ENCODE measurements at regions not wholly inside any gene's neighbourhood (a gene's known extent, or its start where the extent isn't known, plus 50 kb on each side); places are given as distances from the start of the nearest gene placed in this dataset.
"Not testable (repeated sequence)": the region's sequence is repeated elsewhere in the genome, so short reads cannot be mapped to it uniquely, and the experiment has no call there.

GRCh38 chr6:139967497-139967896, 593.0 kb upstream of the CITED2 start:
- H3K36me3 Mint-ChIP-seq: no peaks in the 10 kb centered on the region
- H3K4me1 Mint-ChIP-seq: no peaks in the 10 kb centered on the region
- H3K27me3 Mint-ChIP-seq: no peaks in the 10 kb centered on the region
- no peak overlapping the region for H3K4me3 Mint-ChIP-seq
- H3K27ac Mint-ChIP-seq: no peak overlapping the region
- no peak for DNase-seq
- CTCF ChIA-PET: interaction anchor here (0.7 kb wide), 1 partner anchor 598 kb away, joined by 4 read pairs; no protein-coding TSS in a partner anchor
- no peaks in the 10 kb centered on the region for H3K9me3 Mint-ChIP-seq

GRCh38 chr6:139965393-139965792, 590.9 kb upstream of the CITED2 start:
- Mint-ChIP-seq H3K9me3 (no peaks in the 10 kb centered on the region), H3K36me3 (no peaks in the 10 kb centered on the region), H3K4me1 (no peaks in the 10 kb centered on the region), H3K4me3 (no peak overlapping the region), H3K27ac (no peak overlapping the region), H3K27me3 (no peaks in the 10 kb centered on the region)
- no peak for DNase-seq
- CTCF ChIA-PET: no interaction called here

GRCh38 chr6:139964737-139965136, 590.3 kb upstream of the CITED2 start:
- H3K4me1 Mint-ChIP-seq: no peaks in the 10 kb centered on the region
- no peak for DNase-seq
- H3K9me3 Mint-ChIP-seq: no peaks in the 10 kb centered on the region
- no peak overlapping the region for H3K4me3 Mint-ChIP-seq
- H3K27me3 Mint-ChIP-seq: no peaks in the 10 kb centered on the region
- no peak overlapping the region for H3K27ac Mint-ChIP-seq
- no peaks in the 10 kb centered on the region for H3K36me3 Mint-ChIP-seq
- CTCF ChIA-PET: no interaction called here

DNA sequence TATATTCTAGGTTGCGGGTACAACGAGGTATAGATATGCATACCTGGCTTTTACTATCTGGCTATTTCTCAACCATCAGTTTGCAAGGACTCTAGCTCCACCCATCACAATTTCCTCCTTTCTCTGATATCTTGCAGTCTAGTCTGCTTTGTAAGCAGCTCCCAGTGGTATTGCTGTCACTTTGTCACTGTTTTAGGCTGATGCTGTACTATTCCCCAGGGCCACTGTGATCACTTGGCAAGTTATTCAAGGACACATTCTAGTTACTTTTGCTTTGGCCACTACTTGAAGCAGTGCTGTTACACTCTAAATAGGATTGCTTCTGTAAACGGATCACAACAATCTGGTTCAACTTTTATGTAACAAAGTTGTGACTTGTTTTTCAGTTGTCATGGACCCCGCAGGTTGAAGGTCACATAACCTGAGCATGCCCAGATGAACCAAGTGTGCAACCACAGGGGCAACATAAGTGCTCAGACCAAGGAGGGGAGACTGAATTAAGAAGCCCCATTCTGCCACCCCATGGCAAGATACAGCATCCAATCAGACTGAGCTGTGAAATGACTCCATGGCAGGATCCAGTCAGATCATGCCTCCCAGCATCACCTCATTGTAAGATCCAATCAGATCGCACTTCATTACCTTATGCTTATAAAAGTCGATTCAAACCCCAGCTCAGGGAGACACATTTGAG, 588.4 kb upstream of the CITED2 start:
- Mint-ChIP-seq H3K27ac (no peak overlapping the region), H3K4me3 (no peak overlapping the region), H3K36me3 (no peaks in the 10 kb centered on the region), H3K4me1 (no peaks in the 10 kb centered on the region), H3K9me3 (no peaks in the 10 kb centered on the region), H3K27me3 (no peaks in the 10 kb centered on the region)
- CTCF ChIA-PET: no interaction called here
- DNase-seq: no peak

- no peak overlapping the region for H3K27ac Mint-ChIP-seq
- no peaks in the 10 kb centered on the region for H3K4me1 Mint-ChIP-seq
- no peaks in the 10 kb centered on the region for H3K27me3 Mint-ChIP-seq
- H3K4me3 Mint-ChIP-seq: no peak overlapping the region
- no peaks in the 10 kb centered on the region for H3K36me3 Mint-ChIP-seq
- CTCF ChIA-PET: interaction anchor here (0.6 kb wide), 1 partner anchor 10 kb away, joined by 3 read pairs; no protein-coding TSS in a partner anchor
- no peaks in the 10 kb centered on the region for H3K9me3 Mint-ChIP-seq
- DNase-seq: no peak
Measured at GRCh38 chr6:139961190-139961589, 586.7 kb upstream of the CITED2 start.

GRCh38 chr6:139960671-139961070, 586.2 kb upstream of the CITED2 start:
- Mint-ChIP-seq H3K4me1 (no peaks in the 10 kb centered on the region), H3K27ac (no peak overlapping the region), H3K4me3 (no peak overlapping the region), H3K27me3 (no peaks in the 10 kb centered on the region), H3K9me3 (no peaks in the 10 kb centered on the region), H3K36me3 (no peaks in the 10 kb centered on the region)
- CTCF ChIA-PET: no interaction called here
- DNase-seq: no peak

DNA sequence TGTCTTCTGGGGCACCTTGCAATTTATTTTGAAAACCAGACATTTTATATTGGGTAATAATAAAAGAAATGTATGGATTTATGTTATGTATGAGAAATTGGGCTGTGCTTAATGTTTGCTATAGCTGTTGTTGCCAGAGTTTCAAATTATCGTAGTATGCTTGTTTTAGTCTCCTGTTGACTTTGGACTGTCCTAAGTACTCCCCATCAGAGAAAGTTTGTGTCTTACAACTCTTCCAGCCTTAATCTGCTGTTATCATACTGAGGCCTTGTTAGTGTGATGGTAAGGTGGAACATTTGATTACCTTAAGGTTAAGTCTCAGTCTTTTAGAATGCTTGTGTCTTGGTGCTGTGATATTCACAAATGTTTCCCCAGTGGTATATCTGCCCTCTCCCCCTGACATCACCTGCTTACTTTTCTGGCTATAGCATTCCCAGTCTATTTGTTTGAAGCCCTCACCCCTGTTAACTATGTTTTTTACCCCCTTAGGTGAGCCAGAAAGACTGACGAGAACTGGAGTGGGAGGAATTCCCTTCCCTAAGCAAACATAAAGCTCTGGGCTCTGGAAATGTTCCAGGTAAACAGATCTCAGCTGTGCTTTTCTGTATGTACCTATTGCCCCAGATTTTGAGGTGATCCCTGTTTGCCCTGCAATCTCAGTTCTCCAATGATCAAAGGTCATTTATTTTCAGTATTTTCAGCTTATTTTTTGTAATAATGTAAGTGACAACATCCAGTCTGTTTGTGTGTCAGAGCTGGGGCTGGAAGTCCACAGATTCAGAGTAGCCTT, 581.1 kb upstream of the CITED2 start:
- Mint-ChIP-seq H3K27me3 (no peaks in the 10 kb centered on the region), H3K36me3 (no peaks in the 10 kb centered on the region), H3K27ac (no peak overlapping the region), H3K4me1 (no peaks in the 10 kb centered on the region), H3K9me3 (no peaks in the 10 kb centered on the region), H3K4me3 (no peak overlapping the region)
- DNase-seq: no peak
- CTCF ChIA-PET: no interaction called here

DNA sequence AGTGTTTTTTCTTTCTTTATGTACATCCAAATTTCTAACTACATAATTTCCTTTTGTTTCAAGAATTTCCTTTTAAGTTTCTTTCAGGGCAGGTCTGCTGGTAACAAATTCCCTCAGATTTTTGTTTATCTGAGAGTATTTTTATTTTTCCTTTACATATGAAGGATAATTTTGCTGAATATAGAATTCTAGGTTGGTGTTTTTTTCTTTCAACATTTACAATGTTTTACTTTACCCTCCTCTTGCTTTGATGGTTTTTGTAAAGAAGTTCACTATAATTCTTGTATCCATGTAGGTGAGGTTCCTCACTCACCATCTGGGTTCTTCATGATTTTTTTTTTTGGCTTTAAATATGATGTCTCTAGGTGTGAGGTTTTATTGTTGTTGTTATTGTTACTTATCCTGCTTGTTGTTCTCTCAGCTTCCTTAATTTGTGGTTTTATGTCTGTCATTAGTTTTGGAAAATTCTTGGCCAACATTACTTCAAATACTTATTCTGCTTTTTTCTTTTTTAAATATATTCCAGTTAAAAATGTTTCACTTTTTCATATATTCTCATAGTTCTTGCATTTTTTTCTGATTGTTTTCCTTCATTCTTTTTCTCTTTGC, 580.1 kb upstream of the CITED2 start:
- H3K36me3 Mint-ChIP-seq: no peaks in the 10 kb centered on the region
- CTCF ChIA-PET: no interaction called here
- no peak overlapping the region for H3K27ac Mint-ChIP-seq
- no peaks in the 10 kb centered on the region for H3K9me3 Mint-ChIP-seq
- H3K4me3 Mint-ChIP-seq: no peak overlapping the region
- no peaks in the 10 kb centered on the region for H3K4me1 Mint-ChIP-seq
- H3K27me3 Mint-ChIP-seq: no peaks in the 10 kb centered on the region
- no peak for DNase-seq

- H3K36me3 Mint-ChIP-seq, H3K27me3 Mint-ChIP-seq, CTCF ChIA-PET, DNase-seq, H3K9me3 Mint-ChIP-seq, H3K4me3 Mint-ChIP-seq, H3K27ac Mint-ChIP-seq, H3K4me1 Mint-ChIP-seq: not testable (repeated sequence)
Measured at GRCh38 chr6:139953780-139954179, 579.3 kb upstream of the CITED2 start.

DNA sequence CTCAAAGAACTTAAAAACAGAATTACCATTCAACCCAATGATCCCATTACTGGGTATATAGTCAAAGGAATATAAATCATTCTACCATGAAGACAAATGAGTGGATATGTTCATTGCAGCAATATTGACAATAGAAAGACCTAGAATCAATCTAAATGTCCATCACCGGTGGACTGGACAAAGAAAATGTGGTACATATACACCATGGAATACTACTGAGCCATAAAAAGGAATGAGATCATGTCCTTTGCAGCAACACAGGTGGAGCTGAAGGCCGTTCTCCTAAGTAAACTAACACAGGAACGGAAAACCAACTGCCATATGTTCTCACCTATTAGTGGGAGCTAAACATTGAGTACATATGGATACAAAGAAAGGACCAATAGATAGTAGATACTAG, 576.7 kb upstream of the CITED2 start:
- H3K4me1 Mint-ChIP-seq: no peaks in the 10 kb centered on the region
- no peak overlapping the region for H3K27ac Mint-ChIP-seq
- no peak overlapping the region for H3K4me3 Mint-ChIP-seq
- no peaks in the 10 kb centered on the region for H3K36me3 Mint-ChIP-seq
- no peak for DNase-seq
- H3K9me3 Mint-ChIP-seq: no peaks in the 10 kb centered on the region
- CTCF ChIA-PET: interaction anchor here (0.6 kb wide), 1 partner anchor 10 kb away, joined by 3 read pairs; no protein-coding TSS in a partner anchor
- H3K27me3 Mint-ChIP-seq: no peaks in the 10 kb centered on the region

DNA sequence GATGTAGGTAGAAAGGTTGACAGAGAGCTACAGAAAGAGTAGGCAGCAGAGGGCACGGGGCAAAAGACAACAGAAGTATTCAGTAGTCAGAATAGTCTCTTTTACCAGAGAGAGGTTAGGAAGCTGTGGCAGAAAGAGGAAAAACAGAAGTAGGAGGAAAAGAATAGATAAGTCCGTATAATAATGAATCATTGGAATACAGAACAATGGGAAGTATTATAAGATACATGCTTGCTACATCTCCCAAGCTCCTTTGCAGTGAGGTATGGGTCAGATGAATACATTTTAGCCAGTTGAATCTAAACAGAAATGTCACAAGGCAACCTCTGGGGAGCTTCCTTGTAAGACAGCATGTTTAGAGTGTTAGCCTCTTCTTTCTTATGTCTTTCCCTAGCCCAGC, 570.5 kb upstream of the CITED2 start:
- CTCF ChIA-PET: no interaction called here
- Mint-ChIP-seq H3K4me1 (no peaks in the 10 kb centered on the region), H3K36me3 (no peaks in the 10 kb centered on the region), H3K4me3 (no peak overlapping the region), H3K27me3 (no peaks in the 10 kb centered on the region), H3K9me3 (no peaks in the 10 kb centered on the region), H3K27ac (no peak overlapping the region)
- no peak for DNase-seq

DNA sequence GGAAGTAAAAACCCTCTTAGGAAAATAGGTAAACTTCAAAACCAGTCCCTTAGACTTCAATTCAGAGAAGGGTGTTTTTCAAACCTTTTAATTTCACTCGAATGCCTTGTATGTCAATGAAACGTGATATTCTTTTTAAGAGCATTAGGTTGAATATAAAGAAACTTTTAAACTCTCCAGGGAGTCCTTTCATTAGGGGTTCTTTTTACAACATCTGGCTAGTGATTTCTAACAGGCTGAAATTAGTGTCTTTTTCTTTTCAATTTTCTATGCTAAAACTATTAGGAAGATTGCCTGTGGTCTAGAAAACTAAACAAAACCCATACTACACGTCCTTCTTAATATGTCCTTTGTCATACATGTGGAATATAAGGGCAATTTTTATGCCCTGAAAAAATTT, 569.7 kb upstream of the CITED2 start:
- H3K4me3 Mint-ChIP-seq: no peak overlapping the region
- H3K9me3 Mint-ChIP-seq: no peaks in the 10 kb centered on the region
- H3K27ac Mint-ChIP-seq: no peak overlapping the region
- DNase-seq: no peak
- H3K36me3 Mint-ChIP-seq: no peaks in the 10 kb centered on the region
- H3K4me1 Mint-ChIP-seq: no peaks in the 10 kb centered on the region
- no peaks in the 10 kb centered on the region for H3K27me3 Mint-ChIP-seq
- CTCF ChIA-PET: no interaction called here

- Mint-ChIP-seq H3K4me1 (no peaks in the 10 kb centered on the region), H3K36me3 (no peaks in the 10 kb centered on the region), H3K27ac (no peak overlapping the region), H3K4me3 (no peak overlapping the region), H3K9me3 (no peaks in the 10 kb centered on the region), H3K27me3 (no peaks in the 10 kb centered on the region)
- CTCF ChIA-PET: no interaction called here
- no peak for DNase-seq
Measured at GRCh38 chr6:139943391-139943790, 568.9 kb upstream of the CITED2 start.

DNA sequence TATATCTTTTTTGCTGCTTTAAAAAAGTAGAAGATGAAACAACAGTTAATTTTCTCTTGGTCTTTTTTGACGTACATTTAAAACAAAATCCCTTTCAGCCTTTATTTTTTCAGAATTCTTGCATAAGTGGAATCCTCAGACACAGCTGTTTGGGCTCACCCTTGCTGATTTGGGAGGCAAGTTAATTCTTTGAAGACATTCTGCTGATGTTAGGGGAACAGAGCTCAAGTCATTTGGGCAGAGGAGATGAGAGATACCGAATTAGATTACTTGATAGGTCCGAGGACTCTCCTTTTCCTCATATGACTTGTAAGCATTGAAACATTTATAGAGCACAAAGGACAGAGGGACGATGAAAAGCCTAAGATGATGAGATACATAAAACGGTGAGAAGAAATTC, 567.9 kb upstream of the CITED2 start:
- Mint-ChIP-seq H3K36me3 (no peaks in the 10 kb centered on the region), H3K27ac (no peak overlapping the region), H3K9me3 (no peaks in the 10 kb centered on the region), H3K4me3 (no peak overlapping the region), H3K4me1 (no peaks in the 10 kb centered on the region), H3K27me3 (no peaks in the 10 kb centered on the region)
- CTCF ChIA-PET: no interaction called here
- no peak for DNase-seq

DNA sequence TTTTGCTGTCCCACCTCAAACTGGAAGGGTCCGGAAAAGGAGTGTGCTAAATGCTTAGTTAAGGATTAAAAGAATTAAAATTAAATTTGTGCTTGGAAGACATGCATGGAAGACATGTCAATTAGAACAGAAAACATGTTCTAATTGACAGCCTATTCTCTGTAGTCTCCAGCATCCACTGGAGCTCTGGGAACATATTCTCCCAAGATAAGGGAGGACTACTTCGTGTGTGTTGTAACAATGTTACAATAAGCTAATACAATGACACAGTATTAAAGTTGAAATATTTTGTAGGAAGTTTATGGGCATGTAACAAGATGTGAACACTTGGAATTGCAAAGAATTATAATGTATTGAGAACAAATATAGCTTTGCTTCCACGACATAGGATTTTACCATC, 567.4 kb upstream of the CITED2 start:
- no peak overlapping the region for H3K4me3 Mint-ChIP-seq
- H3K4me1 Mint-ChIP-seq: no peaks in the 10 kb centered on the region
- no peak overlapping the region for H3K27ac Mint-ChIP-seq
- no peaks in the 10 kb centered on the region for H3K9me3 Mint-ChIP-seq
- no peaks in the 10 kb centered on the region for H3K27me3 Mint-ChIP-seq
- no peak for DNase-seq
- CTCF ChIA-PET: no interaction called here
- no peaks in the 10 kb centered on the region for H3K36me3 Mint-ChIP-seq
